HepG2 (cell line): ENCODE measurements at regions not wholly inside any gene's neighbourhood (a gene's known extent, or its start where the extent isn't known, plus 50 kb on each side); places are given as distances from the start of the nearest gene placed in this dataset.

Source experiments
- ATAC-seq: fragments of 200-7000 bp; cut with Tn5 transposase; 3 replicates; pipeline ENCODE4 v1.9.1; 2020; ENCODE audit warnings: mild to moderate bottlenecking, moderate library complexity
- BruUV-seq: library from RNA; stranded (reverse); fragments of 400-500 nt; replicated peaks from 2 replicates; lab custom pipeline; 2021; lab: Mats Ljungman, UMichigan
- CTCF ChIA-PET: fragments of 300-600 bp; formaldehyde crosslinking; extraction: SDS; loops from one replicate; lab custom pipeline; 2021; ENCODE audit warnings: low total read pairs, inconsistent platforms, low intra/inter-chr PET ratio; lab: Yijun Ruan, JAX
- POLR2A ChIA-PET: fragments of 350-600 bp; sonication (Branson Sonifier 250); formaldehyde crosslinking; loops from one replicate; lab custom pipeline; 2020; ENCODE audit warnings: antibody characterized with exemption, inconsistent platforms; lab: Yijun Ruan, JAX
- DNase-seq: peaks from one replicate; pipeline ENCODE4 v3.0.0-alpha.2; 2015; ENCODE audit warnings: low spot score
- FAIRE-seq: peaks from 3 replicates; lab custom pipeline; 2011; peaks lifted over from hg19 to GRCh38; lab: Jason Lieb, UNC
- H2AFZ ChIP-seq: one replicate; pipeline ENCODE4 v1.6.1; 2011; ENCODE audit warnings: low read length, inconsistent platforms
- H3K27ac ChIP-seq: fragments of 300-600 bp; 3 replicates; pipeline ENCODE4 v1.8.0; 2011; ENCODE audit warnings: mixed run types, mild to moderate bottlenecking, mixed read lengths, low read length, inconsistent platforms; ENCODE audit not compliant: insufficient read depth; ENCODE audit errors: extremely low read length
- H3K27me3 ChIP-seq, 2 experiments: fragments of 200-600 bp in 1 of 2; 2 replicates in 1 of 2; 3 replicates in 1 of 2; pipeline versions ENCODE4 v1.6.0 to v1.8.0; 2011; ENCODE audit warnings: low read length in 2 of 2, mild to moderate bottlenecking in 2 of 2, moderate library complexity in 2 of 2, inconsistent platforms in 1 of 2; ENCODE audit not compliant: insufficient read depth in 2 of 2, control insufficient read depth in 1 of 2
- H3K36me3 ChIP-seq, 2 experiments: fragments of 200-600 bp in 1 of 2; replicated peaks in 1 of 2; 2 replicates in 1 of 2; 3 replicates in 1 of 2; pipeline versions ENCODE4 v1.5.1 to v1.8.0; 2011; ENCODE audit warnings: low read length in 2 of 2, inconsistent platforms in 1 of 2; ENCODE audit not compliant: insufficient read depth in 2 of 2, control insufficient read depth in 1 of 2
- H3K4me1 ChIP-seq: 2 replicates; pipeline ENCODE4 v1.5.1; 2012; ENCODE audit warnings: low read length, inconsistent platforms; ENCODE audit not compliant: insufficient read depth
- H3K4me2 ChIP-seq: 2 replicates; pipeline ENCODE4 v1.6.0; 2011; ENCODE audit warnings: low read depth, low read length, inconsistent platforms
- H3K4me3 ChIP-seq, 3 experiments: fragments of 200-600 bp in 1 of 3; sonication (generic), shearing (Covaris generic) in 1 of 3; replicated peaks in 1 of 3; 2 replicates each; pipeline ENCODE4 v1.5.1; 2011 to 2016; ENCODE audit warnings: low read length in 3 of 3, inconsistent platforms in 2 of 3, low read depth in 2 of 3, mild to moderate bottlenecking in 2 of 3, control low read depth in 1 of 3, mixed read lengths in 1 of 3; ENCODE audit not compliant: insufficient read depth in 1 of 3
- H3K79me2 ChIP-seq: one replicate; pipeline ENCODE4 v1.6.1; 2011; ENCODE audit warnings: low read length, inconsistent platforms; ENCODE audit not compliant: insufficient read depth
- H3K9ac ChIP-seq: 2 replicates; pipeline ENCODE4 v1.6.0; 2011; ENCODE audit warnings: mild to moderate bottlenecking, low read depth, low read length, inconsistent platforms; ENCODE audit not compliant: insufficient read depth
- H3K9me3 ChIP-seq: 2 replicates; pipeline ENCODE4 v1.5.1; 2012; ENCODE audit warnings: mild to moderate bottlenecking, low read length
- H4K20me1 ChIP-seq: 2 replicates; pipeline ENCODE4 v1.6.0; 2011; ENCODE audit warnings: inconsistent platforms, mild to moderate bottlenecking, low read length, moderate library complexity; ENCODE audit not compliant: insufficient read depth
- CREM ChIP-seq, 2 experiments: sonication (generic) in 1 of 2; formaldehyde crosslinking in 1 of 2; IDR thresholded peaks; 2 replicates each; pipeline versions ENCODE4 v1.4.0 to v1.6.1; 2016 to 2020; ENCODE audit warnings: antibody characterized with exemption in 1 of 2, mild to moderate bottlenecking in 1 of 2, missing genetic modification reagents in 1 of 2
- FOXC1 ChIP-seq: sonication (generic); formaldehyde crosslinking; IDR thresholded peaks from 2 replicates; pipeline ENCODE4 v1.8.0; 2022; ENCODE audit warnings: mild to moderate bottlenecking, missing genetic modification reagents, borderline replicate concordance
- HDAC2 ChIP-seq: sonication (generic); formaldehyde crosslinking; IDR thresholded peaks from 2 replicates; pipeline ENCODE4 v1.4.0; 2020; ENCODE audit warnings: missing genetic modification reagents
- REPIN1 ChIP-seq: sonication (generic); formaldehyde crosslinking; IDR thresholded peaks from 2 replicates; pipeline ENCODE4 v1.8.0; 2022; ENCODE audit warnings: missing genetic modification reagents, low read depth, mild to moderate bottlenecking, borderline replicate concordance
- RFXANK ChIP-seq: IDR thresholded peaks from 2 replicates; pipeline ENCODE4 v1.6.1; 2016
- SMAD3 ChIP-seq: sonication (generic); formaldehyde crosslinking; IDR thresholded peaks from 2 replicates; pipeline ENCODE4 v1.4.0; 2020; ENCODE audit warnings: missing genetic modification reagents
- ZIK1 ChIP-seq: sonication (generic); formaldehyde crosslinking; IDR thresholded peaks from 2 replicates; pipeline ENCODE4 v1.5.0; 2020; ENCODE audit warnings: mild to moderate bottlenecking, low read depth, missing genetic modification reagents, borderline replicate concordance
- ZNF101 ChIP-seq: sonication (generic); formaldehyde crosslinking; IDR thresholded peaks from 2 replicates; pipeline ENCODE4 v1.4.0; 2020; ENCODE audit warnings: mild to moderate bottlenecking, low read depth, missing genetic modification reagents, borderline replicate concordance
- ZNF572 ChIP-seq: sonication (generic); formaldehyde crosslinking; IDR thresholded peaks from 2 replicates; pipeline ENCODE4 v1.5.1; 2020; ENCODE audit warnings: mild to moderate bottlenecking, missing genetic modification reagents
- WGBS: methylation state at CpG from one replicate; pipeline ENCODE4 v1.1.6; 2017; ENCODE audit warnings: low lambda C conversion rate; 5-methylcytosine and 5-hydroxymethylcytosine counted together
- in situ Hi-C: cut with HindIII; loops from 2 replicates; pipeline ENCODE4 v1.10.0; 2017; ENCODE audit warnings: low pct_unique_long_range_greater_than_20kb; ENCODE audit not compliant: extremely low pct_ligation_motif_present
- intact Hi-C: fragments of 100-400 bp; cut with micrococcal nuclease; formaldehyde crosslinking; loops from one replicate; pipeline ENCODE4 v1.10.0; 2022; ENCODE audit not compliant: unreplicated experiment
- TF ChIP-seq, protein P1 (sequence below): sonication (generic); formaldehyde crosslinking; IDR thresholded peaks from 2 replicates; pipeline ENCODE4 v1.4.0; 2020; ENCODE audit warnings: missing genetic modification reagents, borderline replicate concordance
- TF ChIP-seq, protein P2 (sequence below): sonication (generic); formaldehyde crosslinking; IDR thresholded peaks from 2 replicates; pipeline ENCODE4 v1.5.1; 2020; ENCODE audit warnings: mild to moderate bottlenecking, missing genetic modification reagents
- TF ChIP-seq, protein P3 (sequence below): sonication (generic); formaldehyde crosslinking; IDR thresholded peaks from 2 replicates; pipeline ENCODE4 v1.5.0; 2020; ENCODE audit warnings: missing genetic modification reagents
- TF ChIP-seq, protein P4 (sequence below): sonication (generic); formaldehyde crosslinking; IDR thresholded peaks from 2 replicates; pipeline ENCODE4 v1.5.0; 2020; ENCODE audit warnings: mild to moderate bottlenecking, missing genetic modification reagents

DNA sequence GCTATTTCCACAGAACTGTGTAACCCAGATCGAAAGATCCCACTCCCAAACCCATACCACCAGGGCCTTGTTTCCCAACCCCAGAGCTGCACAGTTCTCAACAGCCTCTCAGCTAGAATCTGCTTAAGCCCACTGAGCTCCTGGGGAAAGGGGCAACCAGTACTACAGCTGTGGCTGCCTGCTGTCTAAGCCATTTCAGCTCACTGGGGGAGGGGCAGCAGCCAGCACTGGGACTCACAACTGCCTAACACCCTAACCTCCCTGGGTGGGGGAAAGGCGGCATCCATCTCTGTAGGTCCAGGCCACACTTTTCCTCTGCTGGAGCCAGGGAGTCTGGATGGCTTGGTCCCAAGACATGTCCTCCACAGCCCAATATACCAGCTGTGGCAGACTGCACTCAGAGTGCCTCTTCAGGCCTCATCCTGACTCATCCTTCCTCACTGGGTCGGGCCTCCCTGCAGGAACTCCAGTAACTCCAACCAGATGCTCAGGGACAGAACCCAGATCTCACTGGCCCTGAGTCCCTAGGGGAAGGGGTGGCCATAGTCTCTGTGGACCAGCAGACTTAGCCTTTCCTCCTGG lies 241.4 kb downstream of the HINT1 start:
- H3K9ac ChIP-seq: no peak overlapping the region
- no TSS peak for BruUV-seq
- ATAC-seq (no peak), DNase-seq (no peak), FAIRE-seq (no peak)
- no peaks in the 10 kb centered on the region for H3K4me1 ChIP-seq
- no peaks in the 10 kb centered on the region for H4K20me1 ChIP-seq
- no peaks in the 10 kb centered on the region for H3K79me2 ChIP-seq
- no peak overlapping the region for H3K27ac ChIP-seq
- H2AFZ ChIP-seq: no peak overlapping the region
- H3K36me3 ChIP-seq: no peaks in the 10 kb centered on the region
- H3K9me3 ChIP-seq: no peaks in the 10 kb centered on the region
- intact Hi-C loops: no loop called here
- 57% methylated on average over 2 of the region's 3 CpGs for WGBS
- POLR2A ChIA-PET: no interaction called here
- no peak for TF ChIP-seq RFXANK (CRISPR knock-in tag)
- TF ChIP-seq, protein P1, sequence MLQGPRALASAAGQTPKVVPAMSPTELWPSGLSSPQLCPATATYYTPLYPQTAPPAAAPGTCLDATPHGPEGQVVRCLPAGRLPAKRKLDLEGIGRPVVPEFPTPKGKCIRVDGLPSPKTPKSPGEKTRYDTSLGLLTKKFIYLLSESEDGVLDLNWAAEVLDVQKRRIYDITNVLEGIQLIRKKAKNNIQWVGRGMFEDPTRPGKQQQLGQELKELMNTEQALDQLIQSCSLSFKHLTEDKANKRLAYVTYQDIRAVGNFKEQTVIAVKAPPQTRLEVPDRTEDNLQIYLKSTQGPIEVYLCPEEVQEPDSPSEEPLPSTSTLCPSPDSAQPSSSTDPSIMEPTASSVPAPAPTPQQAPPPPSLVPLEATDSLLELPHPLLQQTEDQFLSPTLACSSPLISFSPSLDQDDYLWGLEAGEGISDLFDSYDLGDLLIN (CRISPR knock-in tag): no peak
- TF ChIP-seq ZNF572: no peak
- no peak for TF ChIP-seq SMAD3 (CRISPR knock-in tag)
- TF ChIP-seq, protein P2, sequence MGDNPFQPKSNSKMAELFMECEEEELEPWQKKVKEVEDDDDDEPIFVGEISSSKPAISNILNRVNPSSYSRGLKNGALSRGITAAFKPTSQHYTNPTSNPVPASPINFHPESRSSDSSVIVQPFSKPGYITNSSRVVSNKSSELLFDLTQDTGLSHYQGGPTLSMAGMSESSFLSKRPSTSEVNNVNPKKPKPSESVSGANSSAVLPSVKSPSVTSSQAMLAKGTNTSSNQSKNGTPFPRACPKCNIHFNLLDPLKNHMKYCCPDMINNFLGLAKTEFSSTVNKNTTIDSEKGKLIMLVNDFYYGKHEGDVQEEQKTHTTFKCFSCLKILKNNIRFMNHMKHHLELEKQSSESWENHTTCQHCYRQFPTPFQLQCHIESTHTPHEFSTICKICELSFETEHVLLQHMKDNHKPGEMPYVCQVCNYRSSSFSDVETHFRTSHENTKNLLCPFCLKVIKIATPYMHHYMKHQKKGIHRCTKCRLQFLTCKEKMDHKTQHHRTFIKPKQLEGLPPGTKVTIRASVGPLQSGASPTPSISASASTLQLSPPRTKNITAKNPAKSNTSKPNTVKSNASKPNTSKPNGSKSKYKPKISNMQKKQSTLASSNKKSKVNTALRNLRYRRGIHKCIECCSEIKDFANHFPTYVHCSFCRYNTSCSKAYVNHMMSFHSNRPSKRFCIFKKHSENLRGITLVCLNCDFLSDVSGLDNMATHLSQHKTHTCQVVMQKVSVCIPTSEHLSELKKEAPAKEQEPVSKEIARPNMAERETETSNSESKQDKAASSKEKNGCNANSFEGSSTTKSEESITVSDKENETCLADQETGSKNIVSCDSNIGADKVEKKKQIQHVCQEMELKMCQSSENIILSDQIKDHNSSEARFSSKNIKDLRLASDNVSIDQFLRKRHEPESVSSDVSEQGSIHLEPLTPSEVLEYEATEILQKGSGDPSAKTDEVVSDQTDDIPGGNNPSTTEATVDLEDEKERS (CRISPR knock-in tag): no peak
- TF ChIP-seq CREM (IDR thresholded peaks at IDR 0.05): no peak
- TF ChIP-seq CREM (CRISPR knock-in tag; IDR thresholded peaks at IDR 0.05): no peak
- TF ChIP-seq ZNF101: no peak
- TF ChIP-seq, protein P3, sequence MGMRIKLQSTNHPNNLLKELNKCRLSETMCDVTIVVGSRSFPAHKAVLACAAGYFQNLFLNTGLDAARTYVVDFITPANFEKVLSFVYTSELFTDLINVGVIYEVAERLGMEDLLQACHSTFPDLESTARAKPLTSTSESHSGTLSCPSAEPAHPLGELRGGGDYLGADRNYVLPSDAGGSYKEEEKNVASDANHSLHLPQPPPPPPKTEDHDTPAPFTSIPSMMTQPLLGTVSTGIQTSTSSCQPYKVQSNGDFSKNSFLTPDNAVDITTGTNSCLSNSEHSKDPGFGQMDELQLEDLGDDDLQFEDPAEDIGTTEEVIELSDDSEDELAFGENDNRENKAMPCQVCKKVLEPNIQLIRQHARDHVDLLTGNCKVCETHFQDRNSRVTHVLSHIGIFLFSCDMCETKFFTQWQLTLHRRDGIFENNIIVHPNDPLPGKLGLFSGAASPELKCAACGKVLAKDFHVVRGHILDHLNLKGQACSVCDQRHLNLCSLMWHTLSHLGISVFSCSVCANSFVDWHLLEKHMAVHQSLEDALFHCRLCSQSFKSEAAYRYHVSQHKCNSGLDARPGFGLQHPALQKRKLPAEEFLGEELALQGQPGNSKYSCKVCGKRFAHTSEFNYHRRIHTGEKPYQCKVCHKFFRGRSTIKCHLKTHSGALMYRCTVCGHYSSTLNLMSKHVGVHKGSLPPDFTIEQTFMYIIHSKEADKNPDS (CRISPR knock-in tag): no peak
- no peak for TF ChIP-seq FOXC1 (CRISPR knock-in tag)
- no peak for TF ChIP-seq REPIN1 (CRISPR knock-in tag)
- no peak for TF ChIP-seq HDAC2 (CRISPR knock-in tag)
- TF ChIP-seq ZIK1: no peak
- TF ChIP-seq, protein P4, sequence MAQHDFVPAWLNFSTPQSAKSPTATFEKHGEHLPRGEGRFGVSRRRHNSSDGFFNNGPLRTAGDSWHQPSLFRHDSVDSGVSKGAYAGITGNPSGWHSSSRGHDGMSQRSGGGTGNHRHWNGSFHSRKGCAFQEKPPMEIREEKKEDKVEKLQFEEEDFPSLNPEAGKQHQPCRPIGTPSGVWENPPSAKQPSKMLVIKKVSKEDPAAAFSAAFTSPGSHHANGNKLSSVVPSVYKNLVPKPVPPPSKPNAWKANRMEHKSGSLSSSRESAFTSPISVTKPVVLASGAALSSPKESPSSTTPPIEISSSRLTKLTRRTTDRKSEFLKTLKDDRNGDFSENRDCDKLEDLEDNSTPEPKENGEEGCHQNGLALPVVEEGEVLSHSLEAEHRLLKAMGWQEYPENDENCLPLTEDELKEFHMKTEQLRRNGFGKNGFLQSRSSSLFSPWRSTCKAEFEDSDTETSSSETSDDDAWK (CRISPR knock-in tag): no peak
- TF ChIP-seq, all 625 proteins: peak for 0
- CTCF ChIA-PET: no interaction called here
- in situ Hi-C loops: no loop called here
- no peaks in the 10 kb centered on the region; a peak in 1 of 5 replicates for H3K27me3 ChIP-seq
- H3K4me2 ChIP-seq: no peak overlapping the region
- no peak overlapping the region for H3K4me3 ChIP-seq
